ENCODE measurements at regions not wholly inside any gene's neighbourhood (a gene's known extent, or its start where the extent isn't known, plus 50 kb on each side); places are given as distances from the start of the nearest gene placed in this dataset.

DNA sequence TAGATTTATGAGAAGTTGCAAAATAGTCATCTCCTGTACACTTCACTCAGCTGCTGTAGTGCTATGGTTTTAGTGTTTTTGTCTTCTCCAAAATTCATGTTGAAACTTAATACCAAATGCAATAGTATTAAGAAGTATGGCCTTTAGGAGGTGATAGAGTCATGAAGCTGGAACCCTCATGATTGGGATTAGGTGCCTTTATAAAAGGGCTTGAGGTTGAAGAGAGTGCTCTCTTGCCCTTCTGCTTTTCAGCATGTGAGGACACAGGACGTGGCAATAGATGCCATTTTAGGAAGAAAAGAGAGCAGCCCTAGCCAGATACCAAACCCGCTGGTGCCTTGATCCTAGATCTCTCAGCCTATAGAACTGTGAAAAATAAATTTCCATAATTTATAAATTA lies 87.6 kb downstream of the CTH start:
- no peak overlapping the region for H3K27ac ChIP-seq (ENCODE audit: low read depth, low read length)
- H3K4me3 ChIP-seq (ENCODE audit: insufficient read depth, low read length): no peak overlapping the region
- H3K9me3 ChIP-seq (ENCODE audit: low read depth, low read length): no peaks in the 10 kb centered on the region
- H3K4me1 ChIP-seq (ENCODE audit: insufficient read depth, low read length): peaks cover 4% of the 10 kb centered on the region
- no peak overlapping the region for H3K4me2 ChIP-seq (ENCODE audit: insufficient read depth, low read length)
- no peaks in the 10 kb centered on the region for H3K79me2 ChIP-seq (ENCODE audit: insufficient read depth, low read length)
- no peaks in the 10 kb centered on the region for H3K36me3 ChIP-seq (ENCODE audit: insufficient read depth, low read length)
- H3K27me3 ChIP-seq (ENCODE audit: insufficient read depth, low read length): no peaks in the 10 kb centered on the region
- no peak for DNase-seq (ENCODE audit: insufficient read length, low spot score, missing footprints)
- no peak overlapping the region for H2AFZ ChIP-seq (ENCODE audit: low read length)
- TF ChIP-seq, protein P1, sequence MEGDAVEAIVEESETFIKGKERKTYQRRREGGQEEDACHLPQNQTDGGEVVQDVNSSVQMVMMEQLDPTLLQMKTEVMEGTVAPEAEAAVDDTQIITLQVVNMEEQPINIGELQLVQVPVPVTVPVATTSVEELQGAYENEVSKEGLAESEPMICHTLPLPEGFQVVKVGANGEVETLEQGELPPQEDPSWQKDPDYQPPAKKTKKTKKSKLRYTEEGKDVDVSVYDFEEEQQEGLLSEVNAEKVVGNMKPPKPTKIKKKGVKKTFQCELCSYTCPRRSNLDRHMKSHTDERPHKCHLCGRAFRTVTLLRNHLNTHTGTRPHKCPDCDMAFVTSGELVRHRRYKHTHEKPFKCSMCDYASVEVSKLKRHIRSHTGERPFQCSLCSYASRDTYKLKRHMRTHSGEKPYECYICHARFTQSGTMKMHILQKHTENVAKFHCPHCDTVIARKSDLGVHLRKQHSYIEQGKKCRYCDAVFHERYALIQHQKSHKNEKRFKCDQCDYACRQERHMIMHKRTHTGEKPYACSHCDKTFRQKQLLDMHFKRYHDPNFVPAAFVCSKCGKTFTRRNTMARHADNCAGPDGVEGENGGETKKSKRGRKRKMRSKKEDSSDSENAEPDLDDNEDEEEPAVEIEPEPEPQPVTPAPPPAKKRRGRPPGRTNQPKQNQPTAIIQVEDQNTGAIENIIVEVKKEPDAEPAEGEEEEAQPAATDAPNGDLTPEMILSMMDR (IDR thresholded peaks at IDR 0.05; ENCODE audit: extremely low read depth, low read depth, low read length): no peak
- no peaks in the 10 kb centered on the region for H4K20me1 ChIP-seq (ENCODE audit: insufficient read depth, low read length)

DNA sequence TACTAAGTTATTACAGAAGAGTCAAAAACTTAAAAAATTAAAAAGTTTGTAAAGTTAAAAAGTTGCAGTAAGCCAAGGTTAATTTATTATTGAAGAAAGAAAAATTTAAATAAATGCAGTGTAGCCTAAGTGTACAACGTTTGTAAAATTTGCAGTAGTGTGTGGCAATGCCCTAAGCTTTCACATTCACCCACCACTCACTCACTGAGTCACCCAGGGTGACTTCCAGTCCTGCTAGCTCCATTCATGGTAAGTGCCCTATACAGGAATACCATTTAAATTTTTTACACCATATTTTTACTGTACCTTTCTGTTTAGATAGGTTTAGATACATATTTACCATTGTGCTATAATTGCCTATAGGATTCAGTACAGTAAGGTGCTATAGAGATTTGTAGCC lies 88.6 kb downstream of the CTH start:
- Histone ChIP-seq H3K79me2 (ENCODE audit: insufficient read depth, low read length) (no peaks in the 10 kb centered on the region), H3K4me2 (ENCODE audit: insufficient read depth, low read length) (no peak overlapping the region), H3K4me1 (ENCODE audit: insufficient read depth, low read length) (peaks cover 4% of the 10 kb centered on the region), H4K20me1 (ENCODE audit: insufficient read depth, low read length) (no peaks in the 10 kb centered on the region), H2AFZ (ENCODE audit: low read length) (no peak overlapping the region), H3K27ac (ENCODE audit: low read depth, low read length) (no peak overlapping the region), H3K4me3 (ENCODE audit: insufficient read depth, low read length) (no peak overlapping the region), H3K36me3 (ENCODE audit: insufficient read depth, low read length) (no peaks in the 10 kb centered on the region), H3K27me3 (ENCODE audit: insufficient read depth, low read length) (no peaks in the 10 kb centered on the region), H3K9me3 (ENCODE audit: low read depth, low read length) (no peaks in the 10 kb centered on the region)
- TF ChIP-seq, protein P1 (IDR thresholded peaks at IDR 0.05; ENCODE audit: extremely low read depth, low read depth, low read length): no peak
- no peak for DNase-seq (ENCODE audit: insufficient read length, low spot score, missing footprints)

DNA sequence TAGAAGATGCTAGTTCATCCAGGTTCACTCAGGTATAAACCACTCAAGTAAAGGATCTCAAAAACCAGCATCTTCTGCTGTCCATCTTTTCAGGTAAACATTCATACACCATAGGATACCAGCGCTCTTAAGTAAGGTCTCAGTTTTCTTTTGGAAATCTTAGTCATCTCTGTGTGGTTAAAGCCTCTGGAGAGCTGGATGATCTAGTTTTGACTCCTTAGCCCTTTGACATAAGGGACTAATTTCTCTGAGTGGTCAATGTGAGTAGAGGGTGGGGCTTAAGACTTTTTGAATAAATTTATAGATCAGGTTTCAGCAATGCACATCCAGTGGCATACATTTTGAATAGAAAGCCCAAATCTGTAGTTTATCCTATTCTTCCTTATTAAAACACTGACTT lies 92.3 kb downstream of the CTH start:
- Histone ChIP-seq H4K20me1 (ENCODE audit: insufficient read depth, low read length) (no peaks in the 10 kb centered on the region), H3K27ac (ENCODE audit: low read depth, low read length) (no peak overlapping the region), H3K9me3 (ENCODE audit: low read depth, low read length) (no peaks in the 10 kb centered on the region), H3K4me2 (ENCODE audit: insufficient read depth, low read length) (no peak overlapping the region), H3K36me3 (ENCODE audit: insufficient read depth, low read length) (no peaks in the 10 kb centered on the region), H3K27me3 (ENCODE audit: insufficient read depth, low read length) (no peaks in the 10 kb centered on the region), H3K79me2 (ENCODE audit: insufficient read depth, low read length) (no peaks in the 10 kb centered on the region), H3K4me1 (ENCODE audit: insufficient read depth, low read length) (peaks cover 4% of the 10 kb centered on the region), H2AFZ (ENCODE audit: low read length) (no peak overlapping the region), H3K4me3 (ENCODE audit: insufficient read depth, low read length) (no peak overlapping the region)
- TF ChIP-seq, protein P1 (IDR thresholded peaks at IDR 0.05; ENCODE audit: extremely low read depth, low read depth, low read length): no peak
- DNase-seq (ENCODE audit: insufficient read length, low spot score, missing footprints): no peak

DNA sequence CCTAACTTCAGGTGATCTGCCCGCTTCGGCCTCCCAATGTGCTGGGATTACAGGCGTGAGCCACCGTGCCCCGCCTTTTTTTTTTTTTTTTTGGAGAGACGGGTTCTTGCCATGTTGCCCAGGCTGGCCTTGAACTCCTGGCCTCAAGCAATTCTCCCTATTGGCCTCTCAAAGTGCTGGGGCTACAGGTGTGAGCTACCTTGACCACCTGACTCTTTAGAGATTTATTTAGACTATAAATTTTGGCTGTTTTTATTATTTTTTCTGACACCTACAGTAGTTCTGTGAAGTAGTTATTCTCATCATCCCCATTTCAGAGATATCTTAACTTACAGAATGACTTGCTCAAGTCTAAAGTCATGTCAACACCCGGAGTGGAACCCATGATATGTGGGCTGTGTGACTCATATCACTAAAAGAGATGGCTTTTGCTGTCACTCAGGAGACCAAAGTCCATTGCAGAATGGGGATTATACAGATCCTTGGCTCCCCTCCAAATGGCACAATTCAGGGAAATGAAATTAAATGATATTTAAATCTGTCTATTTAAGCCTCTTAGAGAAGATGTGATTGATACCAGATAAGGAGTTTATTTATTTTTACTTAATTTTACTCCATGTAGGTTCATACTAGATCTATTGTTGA lies 93.2 kb downstream of the CTH start:
- Histone ChIP-seq H3K4me2 (ENCODE audit: insufficient read depth, low read length) (no peak overlapping the region), H2AFZ (ENCODE audit: low read length) (no peak overlapping the region), H4K20me1 (ENCODE audit: insufficient read depth, low read length) (no peaks in the 10 kb centered on the region), H3K4me1 (ENCODE audit: insufficient read depth, low read length) (peaks cover 4% of the 10 kb centered on the region), H3K27ac (ENCODE audit: low read depth, low read length) (no peak overlapping the region), H3K4me3 (ENCODE audit: insufficient read depth, low read length) (no peak overlapping the region), H3K36me3 (ENCODE audit: insufficient read depth, low read length) (no peaks in the 10 kb centered on the region), H3K79me2 (ENCODE audit: insufficient read depth, low read length) (no peaks in the 10 kb centered on the region), H3K9me3 (ENCODE audit: low read depth, low read length) (no peaks in the 10 kb centered on the region), H3K27me3 (ENCODE audit: insufficient read depth, low read length) (no peaks in the 10 kb centered on the region)
- no peak for DNase-seq (ENCODE audit: insufficient read length, low spot score, missing footprints)
- TF ChIP-seq, protein P1 (IDR thresholded peaks at IDR 0.05; ENCODE audit: extremely low read depth, low read depth, low read length): no peak

Data from osteoblast (primary cell).